ENCODE measurements at regions not wholly inside any gene's neighbourhood (a gene's known extent, or its start where the extent isn't known, plus 50 kb on each side); places are given as distances from the start of the nearest gene placed in this dataset.
A peak's percentile ranks its signal among the peaks of the same experiment; 100 is the strongest.

- TF ChIP-seq UBTF (IDR thresholded peaks at IDR 0.05; ENCODE audit: borderline replicate concordance in 1 of 2, low read depth in 2 of 2, low read length in 2 of 2) (0 out of 4 replicates have a peak, but pooled peaks of 1 of the 2 experiments have one; percentile 44), ZNF24 (IDR thresholded peaks at IDR 0.05) (0 out of 2 replicates have a peak, but pooled peaks have one; percentile 22), HNRNPLL (IDR thresholded peaks at IDR 0.05; ENCODE audit: low read depth, low read length, poor library complexity, severe bottlenecking) (no peak), E2F1 (CRISPR knock-in tag; IDR thresholded peaks at IDR 0.05) (no peak), ZNF57 (CRISPR knock-in tag; IDR thresholded peaks at IDR 0.05) (no peak), RAD21 (CRISPR knock-in tag; conservative IDR thresholded peaks at IDR 0.05 in 1 of 2, IDR thresholded peaks at IDR 0.05 in 1 of 2) (peak; percentile 72 to 85), MAFG (tag; conservative IDR thresholded peaks at IDR 0.05) (no peak), DLX4 (CRISPR knock-in tag; IDR thresholded peaks at IDR 0.05) (no peak), ESRRB (CRISPR knock-in tag; IDR thresholded peaks at IDR 0.05; ENCODE audit: borderline replicate concordance) (no peak), ZNF431 (CRISPR knock-in tag; IDR thresholded peaks at IDR 0.05) (no peak), L3MBTL2 (IDR thresholded peaks at IDR 0.05) (no peak), CEBPZ (IDR thresholded peaks at IDR 0.05; ENCODE audit: borderline replicate concordance, low read depth, low read length) (no peak), SRF (CRISPR knock-in tag; IDR thresholded peaks at IDR 0.05) (no peak), MAZ (CRISPR knock-in tag; conservative IDR thresholded peaks at IDR 0.05 in 1 of 2, IDR thresholded peaks at IDR 0.05 in 1 of 2) (peak in 1 of 2 experiments; percentile 68; a peak in 2 of 4 replicates), ZBED1 (IDR thresholded peaks at IDR 0.05) (no peak), HIVEP1 (CRISPR knock-in tag; IDR thresholded peaks at IDR 0.05) (no peak), ZHX1 (conservative IDR thresholded peaks at IDR 0.05; ENCODE audit: low read length) (no peak)
These were observed 53.5 kb upstream of the LCTL start (continued) for GRCh38 chr15:66619152-66619903.

Data from K562 (cell line).